Astrocyte of the cerebellum (primary cell): ENCODE measurements at regions not wholly inside any gene's neighbourhood (a gene's known extent, or its start where the extent isn't known, plus 50 kb on each side); places are given as distances from the start of the nearest gene placed in this dataset.

Experiments used
- DNase-seq: peaks from one replicate; pipeline ENCODE4 v3.0.0-alpha.2; 2011; ENCODE audit warnings: low read depth
- H3K4me3 ChIP-seq: 2 replicates; pipeline ENCODE4 v1.5.1; 2011; ENCODE audit warnings: mild to moderate bottlenecking, low read depth, low read length, moderate library complexity
- in situ Hi-C: cut with HindIII; loops from 2 replicates; pipeline ENCODE4 v1.10.0; 2017; ENCODE audit warnings: low sequenced_read_pairs
- TF ChIP-seq, protein P1 (sequence below): IDR thresholded peaks from 2 replicates; pipeline ENCODE4 v1.5.1; 2012; ENCODE audit warnings: low read length, low read depth, moderate library complexity, mild to moderate bottlenecking; ENCODE audit errors: missing control alignments

DNA sequence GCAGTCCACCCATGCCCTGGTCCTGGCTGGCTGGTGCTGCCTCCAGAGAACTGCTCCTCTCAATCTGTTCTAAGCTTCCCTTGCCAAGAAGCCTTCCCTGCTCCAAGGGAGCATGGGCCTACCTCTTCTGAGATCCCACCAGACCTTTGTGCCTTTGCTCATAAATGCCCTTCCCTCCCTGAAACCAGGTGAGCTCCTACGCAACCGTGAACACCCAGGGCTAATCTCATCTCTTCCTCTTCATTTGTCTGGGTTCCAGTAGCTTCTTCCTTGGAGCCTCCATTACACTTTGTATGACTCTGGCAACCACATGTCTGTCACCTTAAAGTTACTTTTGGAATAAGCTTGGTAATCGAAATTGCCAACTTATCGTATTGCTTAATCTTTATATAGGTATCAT, 270.6 kb downstream of the PBX3 start:
- no peak overlapping the region for H3K4me3 ChIP-seq
- no peak for DNase-seq
- TF ChIP-seq, protein P1, sequence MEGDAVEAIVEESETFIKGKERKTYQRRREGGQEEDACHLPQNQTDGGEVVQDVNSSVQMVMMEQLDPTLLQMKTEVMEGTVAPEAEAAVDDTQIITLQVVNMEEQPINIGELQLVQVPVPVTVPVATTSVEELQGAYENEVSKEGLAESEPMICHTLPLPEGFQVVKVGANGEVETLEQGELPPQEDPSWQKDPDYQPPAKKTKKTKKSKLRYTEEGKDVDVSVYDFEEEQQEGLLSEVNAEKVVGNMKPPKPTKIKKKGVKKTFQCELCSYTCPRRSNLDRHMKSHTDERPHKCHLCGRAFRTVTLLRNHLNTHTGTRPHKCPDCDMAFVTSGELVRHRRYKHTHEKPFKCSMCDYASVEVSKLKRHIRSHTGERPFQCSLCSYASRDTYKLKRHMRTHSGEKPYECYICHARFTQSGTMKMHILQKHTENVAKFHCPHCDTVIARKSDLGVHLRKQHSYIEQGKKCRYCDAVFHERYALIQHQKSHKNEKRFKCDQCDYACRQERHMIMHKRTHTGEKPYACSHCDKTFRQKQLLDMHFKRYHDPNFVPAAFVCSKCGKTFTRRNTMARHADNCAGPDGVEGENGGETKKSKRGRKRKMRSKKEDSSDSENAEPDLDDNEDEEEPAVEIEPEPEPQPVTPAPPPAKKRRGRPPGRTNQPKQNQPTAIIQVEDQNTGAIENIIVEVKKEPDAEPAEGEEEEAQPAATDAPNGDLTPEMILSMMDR: no peak
- in situ Hi-C loops: no loop called here

DNA sequence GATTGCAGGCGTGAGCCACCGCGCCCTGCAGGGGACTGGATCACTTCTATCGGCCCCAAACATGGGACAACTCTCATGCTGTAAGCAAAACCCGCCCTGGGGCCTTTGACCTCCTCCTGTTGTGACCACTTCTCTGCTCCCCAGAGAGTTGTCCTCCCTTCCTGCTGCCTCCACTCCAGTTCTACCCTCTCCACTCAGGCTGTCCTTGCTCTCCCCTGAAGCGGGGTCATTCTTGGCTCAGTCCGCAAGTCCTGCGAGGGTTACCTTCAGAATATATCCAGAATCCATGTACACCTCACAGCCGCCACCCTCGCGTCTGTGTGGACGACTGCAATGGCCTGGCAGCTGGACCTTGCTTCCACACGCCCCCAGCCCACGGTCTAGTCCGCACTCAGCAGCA, 273.7 kb downstream of the PBX3 start:
- TF ChIP-seq, protein P1: no peak
- in situ Hi-C loops: no loop called here
- DNase-seq: no peak
- H3K4me3 ChIP-seq: no peak overlapping the region

DNA sequence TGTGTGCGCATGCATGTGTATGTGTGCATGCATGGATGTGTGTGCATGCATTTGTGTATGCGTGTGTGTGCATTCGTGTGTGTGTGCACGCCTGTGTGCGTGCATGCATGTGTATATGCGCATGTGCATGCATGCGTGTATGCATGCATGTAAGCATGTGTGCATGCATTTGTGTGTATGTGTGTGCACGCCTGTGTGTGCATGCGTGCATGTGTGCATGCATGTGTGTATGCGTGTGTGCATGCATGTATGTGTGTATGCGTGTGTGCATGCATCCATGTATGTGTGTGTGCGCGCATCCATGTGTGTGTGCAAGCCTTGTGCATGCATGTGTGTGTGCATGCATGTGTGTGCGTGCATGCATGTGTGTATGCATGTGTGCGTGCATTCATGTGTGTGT, 276.8 kb downstream of the PBX3 start:
- DNase-seq: no peak
- TF ChIP-seq, protein P1: no peak
- in situ Hi-C loops: no loop called here
- H3K4me3 ChIP-seq: no peak overlapping the region

DNA sequence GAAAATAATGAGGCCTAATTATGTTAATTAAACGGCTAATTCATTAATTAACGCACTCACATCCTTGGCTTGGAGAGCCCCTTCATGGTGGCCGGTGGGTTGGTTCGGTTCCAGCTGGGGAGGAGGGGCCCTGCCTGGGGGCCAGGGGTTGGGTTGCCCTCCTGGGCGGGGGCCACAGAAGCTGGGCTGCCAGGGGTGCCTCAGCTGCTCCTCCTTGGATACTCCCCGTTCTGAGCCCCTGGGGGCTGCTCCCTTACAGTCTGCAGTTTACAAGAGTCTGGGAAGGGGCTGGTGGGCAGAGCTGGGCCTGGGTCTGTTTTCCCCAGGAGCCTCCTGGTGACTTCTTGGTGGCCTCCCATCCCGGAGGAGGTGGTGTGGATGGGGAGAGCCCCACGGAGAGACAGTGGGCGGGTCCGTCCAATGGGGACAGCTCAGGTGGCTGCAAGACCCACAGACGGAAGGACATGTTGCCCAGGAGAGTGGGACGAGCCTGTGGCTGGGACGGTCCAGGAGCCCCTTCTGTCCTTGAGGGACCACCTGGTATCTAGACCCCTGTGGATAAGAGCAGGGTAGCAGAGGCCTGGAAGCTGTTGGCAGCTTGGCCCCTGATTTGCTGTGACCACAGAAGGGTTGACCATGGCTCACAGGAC, 277.5 kb downstream of the PBX3 start:
- in situ Hi-C loops: no loop called here
- no peak overlapping the region for H3K4me3 ChIP-seq
- no peak for DNase-seq
- TF ChIP-seq, protein P1: no peak

DNA sequence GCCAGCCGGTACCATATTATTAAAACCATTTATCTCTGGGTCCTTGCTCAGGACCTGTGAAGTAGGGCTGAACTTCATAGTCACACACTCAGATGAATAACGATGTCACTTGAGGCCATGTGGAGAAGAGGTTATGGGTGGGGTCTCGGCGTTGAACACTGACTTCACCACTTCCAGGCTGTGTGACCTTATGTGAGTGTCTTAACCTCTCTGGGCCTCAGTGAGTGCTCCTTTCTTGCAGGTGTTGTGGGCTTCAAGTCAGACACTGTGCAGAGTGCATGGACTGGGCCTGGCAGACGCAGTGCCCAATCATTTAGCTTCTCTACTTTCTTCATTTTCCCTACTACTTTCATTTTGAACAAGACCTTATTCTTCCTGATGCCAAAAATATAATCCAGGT, 278.8 kb downstream of the PBX3 start:
- DNase-seq: no peak
- TF ChIP-seq, protein P1: no peak
- H3K4me3 ChIP-seq: no peak overlapping the region
- in situ Hi-C loops: no loop called here

DNA sequence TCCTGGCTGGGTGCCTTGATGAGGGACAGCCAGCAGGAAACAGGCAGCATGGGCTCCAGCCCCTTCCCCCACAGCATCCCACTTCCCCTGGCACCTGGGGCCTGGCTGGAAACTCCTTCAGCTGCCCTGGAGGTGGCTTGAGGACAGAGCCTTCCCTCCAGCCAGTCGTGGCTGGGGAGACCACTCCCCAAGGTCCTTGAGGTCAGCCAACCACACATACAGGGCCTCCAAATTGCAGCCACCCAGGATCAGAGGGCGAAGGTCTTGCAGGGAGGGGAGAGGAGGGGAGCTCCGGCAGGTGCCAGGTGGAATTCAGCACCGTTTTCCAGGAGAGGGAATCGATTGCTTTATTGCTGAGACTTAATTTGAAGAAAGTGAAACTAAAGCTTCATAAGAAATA, 280.4 kb downstream of the PBX3 start:
- no peak for DNase-seq
- TF ChIP-seq, protein P1: no peak
- in situ Hi-C loops: no loop called here
- no peak overlapping the region for H3K4me3 ChIP-seq
